ENCODE measurements at regions not wholly inside any gene's neighbourhood (a gene's known extent, or its start where the extent isn't known, plus 50 kb on each side); places are given as distances from the start of the nearest gene placed in this dataset.

DNA sequence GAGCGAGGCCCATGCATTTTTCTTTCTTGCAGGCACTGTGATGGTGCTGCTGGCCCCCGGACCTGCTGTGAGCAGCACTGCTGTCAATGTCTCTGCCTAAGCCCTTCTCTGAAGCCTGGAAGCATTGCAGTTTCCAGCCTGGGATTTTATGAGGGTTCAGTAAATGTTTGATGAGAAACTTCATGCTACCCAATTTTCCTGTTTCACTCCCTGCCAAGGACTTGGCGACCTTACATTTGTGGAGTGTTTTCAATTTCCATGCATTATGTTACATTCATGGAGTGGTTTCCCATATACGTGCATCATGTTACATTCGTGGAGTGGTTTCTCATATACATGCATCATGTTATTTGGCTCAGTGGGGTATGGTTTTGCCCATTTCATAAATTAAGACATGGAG is 90.7 kb upstream of the PTCH1 start (continued):
- TF ChIP-seq, protein P1, sequence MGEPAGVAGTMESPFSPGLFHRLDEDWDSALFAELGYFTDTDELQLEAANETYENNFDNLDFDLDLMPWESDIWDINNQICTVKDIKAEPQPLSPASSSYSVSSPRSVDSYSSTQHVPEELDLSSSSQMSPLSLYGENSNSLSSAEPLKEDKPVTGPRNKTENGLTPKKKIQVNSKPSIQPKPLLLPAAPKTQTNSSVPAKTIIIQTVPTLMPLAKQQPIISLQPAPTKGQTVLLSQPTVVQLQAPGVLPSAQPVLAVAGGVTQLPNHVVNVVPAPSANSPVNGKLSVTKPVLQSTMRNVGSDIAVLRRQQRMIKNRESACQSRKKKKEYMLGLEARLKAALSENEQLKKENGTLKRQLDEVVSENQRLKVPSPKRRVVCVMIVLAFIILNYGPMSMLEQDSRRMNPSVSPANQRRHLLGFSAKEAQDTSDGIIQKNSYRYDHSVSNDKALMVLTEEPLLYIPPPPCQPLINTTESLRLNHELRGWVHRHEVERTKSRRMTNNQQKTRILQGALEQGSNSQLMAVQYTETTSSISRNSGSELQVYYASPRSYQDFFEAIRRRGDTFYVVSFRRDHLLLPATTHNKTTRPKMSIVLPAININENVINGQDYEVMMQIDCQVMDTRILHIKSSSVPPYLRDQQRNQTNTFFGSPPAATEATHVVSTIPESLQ (CRISPR knock-in tag; IDR thresholded peaks at IDR 0.05), result no peak
- TF ChIP-seq, protein P2, sequence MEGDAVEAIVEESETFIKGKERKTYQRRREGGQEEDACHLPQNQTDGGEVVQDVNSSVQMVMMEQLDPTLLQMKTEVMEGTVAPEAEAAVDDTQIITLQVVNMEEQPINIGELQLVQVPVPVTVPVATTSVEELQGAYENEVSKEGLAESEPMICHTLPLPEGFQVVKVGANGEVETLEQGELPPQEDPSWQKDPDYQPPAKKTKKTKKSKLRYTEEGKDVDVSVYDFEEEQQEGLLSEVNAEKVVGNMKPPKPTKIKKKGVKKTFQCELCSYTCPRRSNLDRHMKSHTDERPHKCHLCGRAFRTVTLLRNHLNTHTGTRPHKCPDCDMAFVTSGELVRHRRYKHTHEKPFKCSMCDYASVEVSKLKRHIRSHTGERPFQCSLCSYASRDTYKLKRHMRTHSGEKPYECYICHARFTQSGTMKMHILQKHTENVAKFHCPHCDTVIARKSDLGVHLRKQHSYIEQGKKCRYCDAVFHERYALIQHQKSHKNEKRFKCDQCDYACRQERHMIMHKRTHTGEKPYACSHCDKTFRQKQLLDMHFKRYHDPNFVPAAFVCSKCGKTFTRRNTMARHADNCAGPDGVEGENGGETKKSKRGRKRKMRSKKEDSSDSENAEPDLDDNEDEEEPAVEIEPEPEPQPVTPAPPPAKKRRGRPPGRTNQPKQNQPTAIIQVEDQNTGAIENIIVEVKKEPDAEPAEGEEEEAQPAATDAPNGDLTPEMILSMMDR (IDR thresholded peaks at IDR 0.05), result no peak
- no peak for TF ChIP-seq FOXK1 (CRISPR knock-in tag; IDR thresholded peaks at IDR 0.05)
- TF ChIP-seq, protein P3, sequence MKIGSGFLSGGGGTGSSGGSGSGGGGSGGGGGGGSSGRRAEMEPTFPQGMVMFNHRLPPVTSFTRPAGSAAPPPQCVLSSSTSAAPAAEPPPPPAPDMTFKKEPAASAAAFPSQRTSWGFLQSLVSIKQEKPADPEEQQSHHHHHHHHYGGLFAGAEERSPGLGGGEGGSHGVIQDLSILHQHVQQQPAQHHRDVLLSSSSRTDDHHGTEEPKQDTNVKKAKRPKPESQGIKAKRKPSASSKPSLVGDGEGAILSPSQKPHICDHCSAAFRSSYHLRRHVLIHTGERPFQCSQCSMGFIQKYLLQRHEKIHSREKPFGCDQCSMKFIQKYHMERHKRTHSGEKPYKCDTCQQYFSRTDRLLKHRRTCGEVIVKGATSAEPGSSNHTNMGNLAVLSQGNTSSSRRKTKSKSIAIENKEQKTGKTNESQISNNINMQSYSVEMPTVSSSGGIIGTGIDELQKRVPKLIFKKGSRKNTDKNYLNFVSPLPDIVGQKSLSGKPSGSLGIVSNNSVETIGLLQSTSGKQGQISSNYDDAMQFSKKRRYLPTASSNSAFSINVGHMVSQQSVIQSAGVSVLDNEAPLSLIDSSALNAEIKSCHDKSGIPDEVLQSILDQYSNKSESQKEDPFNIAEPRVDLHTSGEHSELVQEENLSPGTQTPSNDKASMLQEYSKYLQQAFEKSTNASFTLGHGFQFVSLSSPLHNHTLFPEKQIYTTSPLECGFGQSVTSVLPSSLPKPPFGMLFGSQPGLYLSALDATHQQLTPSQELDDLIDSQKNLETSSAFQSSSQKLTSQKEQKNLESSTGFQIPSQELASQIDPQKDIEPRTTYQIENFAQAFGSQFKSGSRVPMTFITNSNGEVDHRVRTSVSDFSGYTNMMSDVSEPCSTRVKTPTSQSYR (CRISPR knock-in tag; IDR thresholded peaks at IDR 0.05), result no peak
- no peak for TF ChIP-seq JAZF1 (CRISPR knock-in tag; IDR thresholded peaks at IDR 0.05)
- TF ChIP-seq, protein P4, sequence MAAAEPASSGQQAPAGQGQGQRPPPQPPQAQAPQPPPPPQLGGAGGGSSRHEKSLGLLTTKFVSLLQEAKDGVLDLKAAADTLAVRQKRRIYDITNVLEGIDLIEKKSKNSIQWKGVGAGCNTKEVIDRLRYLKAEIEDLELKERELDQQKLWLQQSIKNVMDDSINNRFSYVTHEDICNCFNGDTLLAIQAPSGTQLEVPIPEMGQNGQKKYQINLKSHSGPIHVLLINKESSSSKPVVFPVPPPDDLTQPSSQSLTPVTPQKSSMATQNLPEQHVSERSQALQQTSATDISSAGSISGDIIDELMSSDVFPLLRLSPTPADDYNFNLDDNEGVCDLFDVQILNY (CRISPR knock-in tag; IDR thresholded peaks at IDR 0.05), result no peak
- no peak for TF ChIP-seq CREM (CRISPR knock-in tag; IDR thresholded peaks at IDR 0.05)
- TF ChIP-seq, protein P5, sequence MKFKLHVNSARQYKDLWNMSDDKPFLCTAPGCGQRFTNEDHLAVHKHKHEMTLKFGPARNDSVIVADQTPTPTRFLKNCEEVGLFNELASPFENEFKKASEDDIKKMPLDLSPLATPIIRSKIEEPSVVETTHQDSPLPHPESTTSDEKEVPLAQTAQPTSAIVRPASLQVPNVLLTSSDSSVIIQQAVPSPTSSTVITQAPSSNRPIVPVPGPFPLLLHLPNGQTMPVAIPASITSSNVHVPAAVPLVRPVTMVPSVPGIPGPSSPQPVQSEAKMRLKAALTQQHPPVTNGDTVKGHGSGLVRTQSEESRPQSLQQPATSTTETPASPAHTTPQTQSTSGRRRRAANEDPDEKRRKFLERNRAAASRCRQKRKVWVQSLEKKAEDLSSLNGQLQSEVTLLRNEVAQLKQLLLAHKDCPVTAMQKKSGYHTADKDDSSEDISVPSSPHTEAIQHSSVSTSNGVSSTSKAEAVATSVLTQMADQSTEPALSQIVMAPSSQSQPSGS (CRISPR knock-in tag; IDR thresholded peaks at IDR 0.05; ENCODE audit: borderline replicate concordance, low read depth), result no peak
- TF ChIP-seq, protein P6, sequence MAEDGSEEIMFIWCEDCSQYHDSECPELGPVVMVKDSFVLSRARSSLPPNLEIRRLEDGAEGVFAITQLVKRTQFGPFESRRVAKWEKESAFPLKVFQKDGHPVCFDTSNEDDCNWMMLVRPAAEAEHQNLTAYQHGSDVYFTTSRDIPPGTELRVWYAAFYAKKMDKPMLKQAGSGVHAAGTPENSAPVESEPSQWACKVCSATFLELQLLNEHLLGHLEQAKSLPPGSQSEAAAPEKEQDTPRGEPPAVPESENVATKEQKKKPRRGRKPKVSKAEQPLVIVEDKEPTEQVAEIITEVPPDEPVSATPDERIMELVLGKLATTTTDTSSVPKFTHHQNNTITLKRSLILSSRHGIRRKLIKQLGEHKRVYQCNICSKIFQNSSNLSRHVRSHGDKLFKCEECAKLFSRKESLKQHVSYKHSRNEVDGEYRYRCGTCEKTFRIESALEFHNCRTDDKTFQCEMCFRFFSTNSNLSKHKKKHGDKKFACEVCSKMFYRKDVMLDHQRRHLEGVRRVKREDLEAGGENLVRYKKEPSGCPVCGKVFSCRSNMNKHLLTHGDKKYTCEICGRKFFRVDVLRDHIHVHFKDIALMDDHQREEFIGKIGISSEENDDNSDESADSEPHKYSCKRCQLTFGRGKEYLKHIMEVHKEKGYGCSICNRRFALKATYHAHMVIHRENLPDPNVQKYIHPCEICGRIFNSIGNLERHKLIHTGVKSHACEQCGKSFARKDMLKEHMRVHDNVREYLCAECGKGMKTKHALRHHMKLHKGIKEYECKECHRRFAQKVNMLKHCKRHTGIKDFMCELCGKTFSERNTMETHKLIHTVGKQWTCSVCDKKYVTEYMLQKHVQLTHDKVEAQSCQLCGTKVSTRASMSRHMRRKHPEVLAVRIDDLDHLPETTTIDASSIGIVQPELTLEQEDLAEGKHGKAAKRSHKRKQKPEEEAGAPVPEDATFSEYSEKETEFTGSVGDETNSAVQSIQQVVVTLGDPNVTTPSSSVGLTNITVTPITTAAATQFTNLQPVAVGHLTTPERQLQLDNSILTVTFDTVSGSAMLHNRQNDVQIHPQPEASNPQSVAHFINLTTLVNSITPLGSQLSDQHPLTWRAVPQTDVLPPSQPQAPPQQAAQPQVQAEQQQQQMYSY (CRISPR knock-in tag; IDR thresholded peaks at IDR 0.05), result no peak
- no peak for TF ChIP-seq JUN (CRISPR knock-in tag; IDR thresholded peaks at IDR 0.05)

DNA sequence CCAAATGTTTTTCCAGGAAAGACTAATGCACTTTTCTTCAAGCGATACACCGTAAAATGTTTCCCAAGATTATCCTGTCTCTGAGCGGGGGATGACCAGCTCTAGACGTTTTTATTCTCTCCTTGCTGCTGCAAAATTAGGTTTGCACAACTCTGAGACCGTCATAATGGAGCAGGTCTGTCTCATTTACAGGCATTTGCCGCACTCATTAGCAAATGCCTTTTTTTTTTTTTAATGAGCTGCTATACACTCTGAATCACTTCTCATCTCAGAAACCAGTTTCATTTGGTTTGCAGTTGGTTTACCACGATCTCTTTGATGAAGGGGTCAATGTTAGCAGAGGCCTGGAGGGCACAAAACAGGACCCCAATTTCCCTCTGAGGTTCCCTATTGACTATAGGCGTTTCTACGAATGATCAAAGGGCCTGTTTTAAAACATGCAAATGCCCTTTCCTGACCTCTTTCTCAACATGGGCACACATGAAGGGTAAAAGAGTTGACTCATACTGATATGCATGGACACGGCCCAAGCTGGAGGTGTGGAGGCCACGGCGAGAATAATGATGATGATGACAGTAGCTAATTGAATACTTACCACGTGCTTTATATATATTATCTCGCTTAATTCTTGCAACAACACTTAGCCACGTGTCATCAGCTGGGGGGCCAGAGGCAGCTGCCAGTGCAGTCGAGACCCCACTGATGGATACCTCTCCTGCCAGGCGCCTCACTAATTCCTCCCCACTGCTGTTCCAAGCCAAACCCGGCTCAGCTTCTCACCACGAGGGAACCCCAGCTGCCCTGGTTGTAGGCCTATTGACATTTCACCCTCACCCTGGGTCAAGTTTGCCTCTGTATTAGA is 89.9 kb upstream of the PTCH1 start:
- H3K4me3 Mint-ChIP-seq, result no peak overlapping the region
- H3K27me3 Mint-ChIP-seq (ENCODE audit: low read depth), result peaks cover 2% of the 10 kb centered on the region; the same call in 1 of the 2 replicates
- ChIA-PET CTCF (no interaction called here), POLR2A (no interaction called here)
- DNase-seq (ENCODE audit: low spot score) (no peak), ATAC-seq (no peak)
- no peak overlapping the region for H3K27ac Mint-ChIP-seq
- no peaks in the 10 kb centered on the region for H3K9me3 Mint-ChIP-seq
- H3K36me3 Mint-ChIP-seq, result no peaks in the 10 kb centered on the region
- H3K4me1 Mint-ChIP-seq, result peaks cover 19% of the 10 kb centered on the region
- TF ChIP-seq, protein P7, sequence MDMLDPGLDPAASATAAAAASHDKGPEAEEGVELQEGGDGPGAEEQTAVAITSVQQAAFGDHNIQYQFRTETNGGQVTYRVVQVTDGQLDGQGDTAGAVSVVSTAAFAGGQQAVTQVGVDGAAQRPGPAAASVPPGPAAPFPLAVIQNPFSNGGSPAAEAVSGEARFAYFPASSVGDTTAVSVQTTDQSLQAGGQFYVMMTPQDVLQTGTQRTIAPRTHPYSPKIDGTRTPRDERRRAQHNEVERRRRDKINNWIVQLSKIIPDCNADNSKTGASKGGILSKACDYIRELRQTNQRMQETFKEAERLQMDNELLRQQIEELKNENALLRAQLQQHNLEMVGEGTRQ (CRISPR knock-in tag; IDR thresholded peaks at IDR 0.05), result no peak
- TF ChIP-seq CBFB (CRISPR knock-in tag; IDR thresholded peaks at IDR 0.05; ENCODE audit: low read depth), result no peak
- TF ChIP-seq ELF4 (CRISPR knock-in tag; IDR thresholded peaks at IDR 0.05; ENCODE audit: low read depth), result no peak
- no peak for TF ChIP-seq TCF7 (CRISPR knock-in tag; IDR thresholded peaks at IDR 0.05; ENCODE audit: low read depth)
- TF ChIP-seq, protein P8, sequence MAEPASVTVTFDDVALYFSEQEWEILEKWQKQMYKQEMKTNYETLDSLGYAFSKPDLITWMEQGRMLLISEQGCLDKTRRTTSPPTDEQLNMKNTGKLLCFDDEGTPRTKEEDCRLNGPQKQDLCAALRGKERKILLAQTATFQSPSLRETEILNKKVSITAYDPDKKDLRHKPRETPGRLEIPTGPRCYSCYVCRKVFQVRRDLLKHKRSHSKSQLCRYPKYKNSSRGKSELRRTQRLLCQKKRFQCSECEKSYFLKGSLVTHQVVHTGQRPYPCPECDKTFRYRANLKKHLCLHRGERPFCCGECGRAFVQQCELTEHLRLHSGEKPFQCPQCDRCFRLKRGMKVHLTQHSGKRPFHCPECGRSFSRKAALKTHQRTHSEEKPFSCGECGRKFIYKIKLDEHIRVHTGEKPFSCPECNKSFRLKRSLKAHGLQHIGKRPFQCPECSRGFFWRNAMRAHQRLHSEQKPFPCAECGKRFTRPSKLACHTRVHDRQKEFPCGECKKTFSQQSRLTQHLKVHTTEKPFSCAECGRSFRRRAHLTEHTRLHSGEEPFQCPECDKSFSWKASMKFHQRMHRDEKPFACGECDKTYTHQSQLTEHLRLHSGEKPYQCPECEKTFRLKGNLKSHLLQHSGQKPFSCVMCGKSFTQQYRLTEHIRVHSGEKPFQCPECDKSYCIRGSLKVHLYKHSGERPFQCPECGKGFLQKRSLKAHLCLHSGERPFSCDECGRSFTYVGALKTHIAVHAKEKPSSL (CRISPR knock-in tag; conservative IDR thresholded peaks at IDR 0.05), result no peak
- TF ChIP-seq, protein P9, sequence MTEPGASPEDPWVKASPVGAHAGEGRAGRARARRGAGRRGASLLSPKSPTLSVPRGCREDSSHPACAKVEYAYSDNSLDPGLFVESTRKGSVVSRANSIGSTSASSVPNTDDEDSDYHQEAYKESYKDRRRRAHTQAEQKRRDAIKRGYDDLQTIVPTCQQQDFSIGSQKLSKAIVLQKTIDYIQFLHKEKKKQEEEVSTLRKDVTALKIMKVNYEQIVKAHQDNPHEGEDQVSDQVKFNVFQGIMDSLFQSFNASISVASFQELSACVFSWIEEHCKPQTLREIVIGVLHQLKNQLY (CRISPR knock-in tag; IDR thresholded peaks at IDR 0.05), result no peak
- TF ChIP-seq HMGA2 (CRISPR knock-in tag; IDR thresholded peaks at IDR 0.05), result no peak
- TF ChIP-seq FOXJ3 (CRISPR knock-in tag; IDR thresholded peaks at IDR 0.05; ENCODE audit: borderline replicate concordance), result no peak

Measured in WTC11 (cell line).